ENCODE measurements at regions not wholly inside any gene's neighbourhood (a gene's known extent, or its start where the extent isn't known, plus 50 kb on each side); places are given as distances from the start of the nearest gene placed in this dataset.

DNA sequence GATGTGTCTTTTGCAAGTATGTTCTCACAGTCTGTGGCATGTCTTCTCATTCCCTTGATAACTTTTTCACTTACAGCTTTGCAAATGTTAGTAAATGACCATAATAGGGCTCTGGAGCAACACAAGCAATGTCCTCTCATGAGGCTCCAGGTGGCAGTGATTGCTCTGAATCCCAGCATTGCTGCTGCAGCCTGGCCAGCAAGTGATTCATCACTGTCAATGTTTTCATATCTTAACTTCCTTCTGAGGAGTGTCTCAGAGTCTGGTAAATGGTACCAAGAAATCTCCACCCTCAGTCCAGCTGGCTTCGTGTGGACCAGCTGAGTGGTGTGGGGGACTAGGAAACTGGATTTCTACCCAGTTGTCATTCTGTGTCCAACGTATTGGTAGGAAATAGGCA, 139.6 kb downstream of the MYLK4 start:
- BruUV-seq (replicated peaks), result no TSS peak
- H3K27ac ChIP-seq (ENCODE audit: low read depth, low read length), result no peak overlapping the region
- H3K79me2 ChIP-seq (ENCODE audit: insufficient read depth, low read length), result no peaks in the 10 kb centered on the region
- ChIA-PET POLR2A (no interaction called here), RAD21 (ENCODE audit: low non-redundant PET in 1 of 2, low total read pairs in 2 of 2, uncharacterized antibody in 2 of 2, unreplicated experiment in 2 of 2) (no interaction called here), CTCF (no interaction called here)
- no peak overlapping the region for H3K9ac ChIP-seq (ENCODE audit: low read length)
- intact Hi-C loops (cut with micrococcal nuclease), result no loop called here
- H3K9me2 ChIP-seq (ENCODE audit: insufficient read depth), result no peaks in the 10 kb centered on the region
- no peak overlapping the region for H2AFZ ChIP-seq (ENCODE audit: low read depth, low read length, poor library complexity, severe bottlenecking)
- peaks cover 0 to 15% of the 10 kb centered on the region in 2 experiments; a peak in 2 of 4 replicates for H3K4me1 ChIP-seq (ENCODE audit: control insufficient read depth in 1 of 2, insufficient read depth in 2 of 2, low read length in 2 of 2)
- H4K20me1 ChIP-seq (ENCODE audit: insufficient read depth), result no peaks in the 10 kb centered on the region
- no peak for ATAC-seq
- H3K9me3 ChIP-seq (ENCODE audit: control insufficient read depth in 1 of 2, insufficient read depth in 1 of 2, low read depth in 1 of 2, low read length in 2 of 2), result no peaks in the 10 kb centered on the region
- H3K4me2 ChIP-seq (ENCODE audit: low read length), result 0 out of 2 replicates have a peak overlapping the region, but pooled peaks have one; percentile 3
- no peak for DNase-seq (ENCODE audit: low read depth, low spot score)
- no peak overlapping the region for H3K4me3 ChIP-seq (replicated peaks in 1 of 2; ENCODE audit: low read depth in 1 of 2, low read length in 2 of 2)
- no peaks in the 10 kb centered on the region for H3K36me3 ChIP-seq (ENCODE audit: control insufficient read depth in 1 of 2, insufficient read depth in 2 of 2, low read length in 2 of 2)
- H3K27me3 ChIP-seq (ENCODE audit: insufficient read depth, low read length), result no peaks in the 10 kb centered on the region
- TF ChIP-seq, protein P1, sequence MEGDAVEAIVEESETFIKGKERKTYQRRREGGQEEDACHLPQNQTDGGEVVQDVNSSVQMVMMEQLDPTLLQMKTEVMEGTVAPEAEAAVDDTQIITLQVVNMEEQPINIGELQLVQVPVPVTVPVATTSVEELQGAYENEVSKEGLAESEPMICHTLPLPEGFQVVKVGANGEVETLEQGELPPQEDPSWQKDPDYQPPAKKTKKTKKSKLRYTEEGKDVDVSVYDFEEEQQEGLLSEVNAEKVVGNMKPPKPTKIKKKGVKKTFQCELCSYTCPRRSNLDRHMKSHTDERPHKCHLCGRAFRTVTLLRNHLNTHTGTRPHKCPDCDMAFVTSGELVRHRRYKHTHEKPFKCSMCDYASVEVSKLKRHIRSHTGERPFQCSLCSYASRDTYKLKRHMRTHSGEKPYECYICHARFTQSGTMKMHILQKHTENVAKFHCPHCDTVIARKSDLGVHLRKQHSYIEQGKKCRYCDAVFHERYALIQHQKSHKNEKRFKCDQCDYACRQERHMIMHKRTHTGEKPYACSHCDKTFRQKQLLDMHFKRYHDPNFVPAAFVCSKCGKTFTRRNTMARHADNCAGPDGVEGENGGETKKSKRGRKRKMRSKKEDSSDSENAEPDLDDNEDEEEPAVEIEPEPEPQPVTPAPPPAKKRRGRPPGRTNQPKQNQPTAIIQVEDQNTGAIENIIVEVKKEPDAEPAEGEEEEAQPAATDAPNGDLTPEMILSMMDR (IDR thresholded peaks at IDR 0.05 in 2 of 3, conservative IDR thresholded peaks at IDR 0.05 in 1 of 3; ENCODE audit: borderline replicate concordance in 1 of 3, insufficient read depth in 1 of 3, low read depth in 2 of 3, low read length in 2 of 3), result peak in 1 of 3 experiments; percentile 7; a peak in 1 of 6 replicates
- TF ChIP-seq RAD21 (IDR thresholded peaks at IDR 0.05; ENCODE audit: low read depth), result peak; percentile 60
- TF ChIP-seq, protein P2, sequence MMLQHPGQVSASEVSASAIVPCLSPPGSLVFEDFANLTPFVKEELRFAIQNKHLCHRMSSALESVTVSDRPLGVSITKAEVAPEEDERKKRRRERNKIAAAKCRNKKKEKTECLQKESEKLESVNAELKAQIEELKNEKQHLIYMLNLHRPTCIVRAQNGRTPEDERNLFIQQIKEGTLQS (IDR thresholded peaks at IDR 0.05), result no peak
- TF ChIP-seq, protein P3, sequence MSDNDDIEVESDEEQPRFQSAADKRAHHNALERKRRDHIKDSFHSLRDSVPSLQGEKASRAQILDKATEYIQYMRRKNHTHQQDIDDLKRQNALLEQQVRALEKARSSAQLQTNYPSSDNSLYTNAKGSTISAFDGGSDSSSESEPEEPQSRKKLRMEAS (IDR thresholded peaks at IDR 0.05), result no peak

DNA sequence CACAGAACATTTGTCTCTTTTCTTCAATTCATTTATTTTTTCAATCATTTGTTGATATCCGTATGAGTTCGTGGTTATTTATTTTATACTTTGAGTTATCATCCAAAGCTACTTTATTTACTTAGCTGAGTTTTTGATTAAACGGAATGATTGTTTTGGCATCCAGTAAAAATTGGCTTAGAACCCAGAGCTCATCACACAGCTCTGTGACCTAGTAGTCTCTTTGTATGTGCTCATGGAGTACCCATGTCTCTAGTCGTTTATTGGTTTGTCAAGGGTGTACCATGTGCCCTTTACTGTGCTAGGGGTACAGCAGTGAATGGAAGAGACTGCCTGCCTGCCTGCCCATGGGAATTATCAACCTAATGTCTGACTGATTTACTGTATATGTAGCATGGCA, 142.2 kb downstream of the MYLK4 start:
- H3K9me3 ChIP-seq (ENCODE audit: control insufficient read depth in 1 of 2, insufficient read depth in 1 of 2, low read depth in 1 of 2, low read length in 2 of 2), result no peaks in the 10 kb centered on the region
- ChIA-PET POLR2A (interaction anchor here (0.6 kb wide), 1 partner anchor 1381 kb away, joined by 3 read pairs; no protein-coding TSS in a partner anchor), CTCF (no interaction called here), RAD21 (ENCODE audit: low non-redundant PET in 1 of 2, low total read pairs in 2 of 2, uncharacterized antibody in 2 of 2, unreplicated experiment in 2 of 2) (no interaction called here)
- H4K20me1 ChIP-seq (ENCODE audit: insufficient read depth), result no peaks in the 10 kb centered on the region
- no TSS peak for BruUV-seq (replicated peaks)
- H3K4me2 ChIP-seq (ENCODE audit: low read length), result no peak overlapping the region
- peaks cover 0 to 10% of the 10 kb centered on the region in 2 experiments; a peak in 2 of 4 replicates for H3K4me1 ChIP-seq (ENCODE audit: control insufficient read depth in 1 of 2, insufficient read depth in 2 of 2, low read length in 2 of 2)
- H3K27me3 ChIP-seq (ENCODE audit: insufficient read depth, low read length), result no peaks in the 10 kb centered on the region
- H3K27ac ChIP-seq (ENCODE audit: low read depth, low read length), result no peak overlapping the region
- H3K36me3 ChIP-seq (ENCODE audit: control insufficient read depth in 1 of 2, insufficient read depth in 2 of 2, low read length in 2 of 2), result no peaks in the 10 kb centered on the region
- TF ChIP-seq SIN3A (IDR thresholded peaks at IDR 0.05; ENCODE audit: low read depth), result no peak
- TF ChIP-seq, protein P1 (IDR thresholded peaks at IDR 0.05 in 2 of 3, conservative IDR thresholded peaks at IDR 0.05 in 1 of 3; ENCODE audit: borderline replicate concordance in 1 of 3, insufficient read depth in 1 of 3, low read depth in 2 of 3, low read length in 2 of 3), result no peak
- no peak for TF ChIP-seq SRF (IDR thresholded peaks at IDR 0.05; ENCODE audit: low read depth)
- TF ChIP-seq ZFX (IDR thresholded peaks at IDR 0.05), result no peak
- H3K9me2 ChIP-seq (ENCODE audit: insufficient read depth), result no peaks in the 10 kb centered on the region
- intact Hi-C loops (cut with micrococcal nuclease), result no loop called here
- no peak overlapping the region for H3K4me3 ChIP-seq (replicated peaks in 1 of 2; ENCODE audit: low read depth in 1 of 2, low read length in 2 of 2)
- ATAC-seq (no peak), DNase-seq (ENCODE audit: low read depth, low spot score) (no peak)
- no peak overlapping the region for H3K9ac ChIP-seq (ENCODE audit: low read length)
- no peaks in the 10 kb centered on the region for H3K79me2 ChIP-seq (ENCODE audit: insufficient read depth, low read length)
- no peak overlapping the region for H2AFZ ChIP-seq (ENCODE audit: low read depth, low read length, poor library complexity, severe bottlenecking)

Data from HCT116 (cell line).